ENCODE measurements at regions not wholly inside any gene's neighbourhood (a gene's known extent, or its start where the extent isn't known, plus 50 kb on each side); places are given as distances from the start of the nearest gene placed in this dataset.

GRCh38 chr4:38529189-38530115 lies 134.5 kb upstream of the KLF3 start:
- no peaks in the 10 kb centered on the region for H3K9me3 ChIP-seq (ENCODE audit: control insufficient read depth in 2 of 3, insufficient read depth in 1 of 3, low read length in 3 of 3)
- H3K4me3 ChIP-seq (ENCODE audit: low read length in 3 of 3): no peak overlapping the region
- no peak overlapping the region for H3K9ac ChIP-seq (ENCODE audit: low read length in 3 of 3)
- intact Hi-C loops (cut with DNase I): no loop called here
- DNase-seq: peak; percentile 70 to 93 (median 78)
- no peak for FAIRE-seq
- no peaks in the 10 kb centered on the region for H3K36me3 ChIP-seq (ENCODE audit: control insufficient read depth in 2 of 3, insufficient read depth in 3 of 3, low read length in 3 of 3)
- no peaks in the 10 kb centered on the region for H3K27me3 ChIP-seq (ENCODE audit: control insufficient read depth, insufficient read depth, low read length)
- peak overlapping the region; percentile 75 to 90 for H3K27ac ChIP-seq (ENCODE audit: low read depth in 2 of 2, low read length in 2 of 2)
- TF ChIP-seq, protein P1, sequence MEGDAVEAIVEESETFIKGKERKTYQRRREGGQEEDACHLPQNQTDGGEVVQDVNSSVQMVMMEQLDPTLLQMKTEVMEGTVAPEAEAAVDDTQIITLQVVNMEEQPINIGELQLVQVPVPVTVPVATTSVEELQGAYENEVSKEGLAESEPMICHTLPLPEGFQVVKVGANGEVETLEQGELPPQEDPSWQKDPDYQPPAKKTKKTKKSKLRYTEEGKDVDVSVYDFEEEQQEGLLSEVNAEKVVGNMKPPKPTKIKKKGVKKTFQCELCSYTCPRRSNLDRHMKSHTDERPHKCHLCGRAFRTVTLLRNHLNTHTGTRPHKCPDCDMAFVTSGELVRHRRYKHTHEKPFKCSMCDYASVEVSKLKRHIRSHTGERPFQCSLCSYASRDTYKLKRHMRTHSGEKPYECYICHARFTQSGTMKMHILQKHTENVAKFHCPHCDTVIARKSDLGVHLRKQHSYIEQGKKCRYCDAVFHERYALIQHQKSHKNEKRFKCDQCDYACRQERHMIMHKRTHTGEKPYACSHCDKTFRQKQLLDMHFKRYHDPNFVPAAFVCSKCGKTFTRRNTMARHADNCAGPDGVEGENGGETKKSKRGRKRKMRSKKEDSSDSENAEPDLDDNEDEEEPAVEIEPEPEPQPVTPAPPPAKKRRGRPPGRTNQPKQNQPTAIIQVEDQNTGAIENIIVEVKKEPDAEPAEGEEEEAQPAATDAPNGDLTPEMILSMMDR (IDR thresholded peaks at IDR 0.05; ENCODE audit: borderline replicate concordance, extremely low read depth, insufficient read depth): no peak
- peaks cover 2 to 15% (median 12%) of the 10 kb centered on the region in 3 donors for H3K4me1 ChIP-seq (ENCODE audit: control insufficient read depth in 2 of 3, insufficient read depth in 2 of 3, low read depth in 1 of 3, low read length in 3 of 3)

GRCh38 chr4:38530486-38530885 lies 133.5 kb upstream of the KLF3 start:
- H3K27ac ChIP-seq (ENCODE audit: low read depth in 2 of 2, low read length in 2 of 2): peak overlapping the region in 1 of 2 donors; percentile 47
- no peaks in the 10 kb centered on the region for H3K36me3 ChIP-seq (ENCODE audit: control insufficient read depth in 2 of 3, insufficient read depth in 3 of 3, low read length in 3 of 3)
- H3K27me3 ChIP-seq (ENCODE audit: control insufficient read depth, insufficient read depth, low read length): no peaks in the 10 kb centered on the region
- FAIRE-seq (no peak), DNase-seq (no peak)
- peaks cover 2 to 15% (median 12%) of the 10 kb centered on the region in 3 donors for H3K4me1 ChIP-seq (ENCODE audit: control insufficient read depth in 2 of 3, insufficient read depth in 2 of 3, low read depth in 1 of 3, low read length in 3 of 3)
- intact Hi-C loops (cut with DNase I): no loop called here
- H3K9ac ChIP-seq (ENCODE audit: low read length in 3 of 3): no peak overlapping the region
- TF ChIP-seq, protein P1 (IDR thresholded peaks at IDR 0.05; ENCODE audit: borderline replicate concordance, extremely low read depth, insufficient read depth): no peak
- H3K9me3 ChIP-seq (ENCODE audit: control insufficient read depth in 2 of 3, insufficient read depth in 1 of 3, low read length in 3 of 3): no peaks in the 10 kb centered on the region
- H3K4me3 ChIP-seq (ENCODE audit: low read length in 3 of 3): no peak overlapping the region

DNA sequence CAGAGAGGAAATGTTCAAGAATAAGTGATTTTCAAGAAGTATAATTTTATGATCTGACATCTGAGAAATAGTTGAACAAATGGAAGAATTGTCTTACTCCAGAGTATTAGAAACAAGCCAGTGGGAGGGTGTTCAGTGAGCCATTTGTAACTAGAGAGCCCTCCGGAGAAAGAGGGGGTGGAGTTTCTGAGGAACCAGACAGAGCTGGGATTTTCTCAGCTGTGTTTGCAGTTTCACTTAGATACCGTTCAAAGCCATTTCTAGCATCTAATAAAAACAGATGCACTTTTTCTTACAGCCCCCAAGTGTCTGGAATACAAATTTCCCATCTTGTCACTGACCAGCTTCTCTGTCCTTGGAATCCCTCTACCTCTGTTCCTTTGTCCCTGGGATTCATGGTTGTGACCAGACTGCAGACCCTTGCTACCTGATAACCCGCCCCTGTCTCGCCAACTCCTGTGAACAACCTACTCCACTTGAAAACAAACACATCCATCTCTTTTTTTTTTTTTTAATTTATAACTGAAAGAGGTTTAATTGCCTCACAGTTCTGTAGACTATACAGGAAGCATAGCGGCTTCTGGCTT lies 132.8 kb upstream of the KLF3 start:
- Histone ChIP-seq H3K9ac (ENCODE audit: low read length in 3 of 3) (peak overlapping the region in 1 of 3 donors; percentile 11), H3K4me1 (ENCODE audit: control insufficient read depth in 2 of 3, insufficient read depth in 2 of 3, low read depth in 1 of 3, low read length in 3 of 3) (peaks cover 2 to 13% (median 11%) of the 10 kb centered on the region in 3 donors), H3K27ac (ENCODE audit: low read depth in 2 of 2, low read length in 2 of 2) (peak overlapping the region in 1 of 2 donors; percentile 66), H3K27me3 (ENCODE audit: control insufficient read depth, insufficient read depth, low read length) (no peaks in the 10 kb centered on the region), H3K36me3 (ENCODE audit: control insufficient read depth in 2 of 3, insufficient read depth in 3 of 3, low read length in 3 of 3) (no peaks in the 10 kb centered on the region), H3K9me3 (ENCODE audit: control insufficient read depth in 2 of 3, insufficient read depth in 1 of 3, low read length in 3 of 3) (no peaks in the 10 kb centered on the region), H3K4me3 (ENCODE audit: low read length in 3 of 3) (peak overlapping the region in 2 of 3 donors; percentile 16 to 36)
- DNase-seq (peak in 4 of 5 donors; percentile 57 to 93 (median 82)), FAIRE-seq (peak; percentile 23)
- TF ChIP-seq, protein P1 (IDR thresholded peaks at IDR 0.05; ENCODE audit: borderline replicate concordance, extremely low read depth, insufficient read depth): no peak
- intact Hi-C loops (cut with DNase I): no loop called here

Measured in kidney (tissue), 13 donors.